NCI-H526 treated with DMSO at 0.1 percent for 48 hours (cell line): ENCODE measurements at regions not wholly inside any gene's neighbourhood (a gene's known extent, or its start where the extent isn't known, plus 50 kb on each side); places are given as distances from the start of the nearest gene placed in this dataset.
"Not testable (repeated sequence)": the region's sequence is repeated elsewhere in the genome, so short reads cannot be mapped to it uniquely, and the experiment has no call there.

Experiments
- DNase-seq: peaks from one replicate; lab custom pipeline; 2025; lab: John Stamatoyannopoulos, UW

- no peak for DNase-seq
Measured at GRCh38 chr7:122248472-122248871, 56.1 kb downstream of the FEZF1 start.

- DNase-seq = not testable (repeated sequence)
Measured at GRCh38 chr7:122238729-122239128, 65.8 kb downstream of the FEZF1 start.

GRCh38 chr7:122238297-122238696, 66.3 kb downstream of the FEZF1 start:
- DNase-seq = not testable (repeated sequence)

- no peak for DNase-seq
Measured at GRCh38 chr7:122225874-122226273, 78.7 kb downstream of the FEZF1 start.

- DNase-seq = peak; percentile 15
Measured at GRCh38 chr7:122219253-122219865, 75.3 kb upstream of the AASS start.

- DNase-seq = no peak
Measured at GRCh38 chr7:122217125-122217524, 73.1 kb upstream of the AASS start.

GRCh38 chr7:122212754-122213153, 68.7 kb upstream of the AASS start:
- no peak for DNase-seq

GRCh38 chr7:122211362-122211761, 67.3 kb upstream of the AASS start:
- no peak for DNase-seq

- DNase-seq = no peak
Measured at GRCh38 chr7:122206985-122207384, 62.9 kb upstream of the AASS start.

GRCh38 chr7:122203814-122204213, 59.8 kb upstream of the AASS start:
- no peak for DNase-seq

- no peak for DNase-seq
Measured at GRCh38 chr7:122200888-122201287, 56.8 kb upstream of the AASS start.

GRCh38 chr7:122199171-122199570, 55.1 kb upstream of the AASS start:
- no peak for DNase-seq

- no peak for DNase-seq
Measured at GRCh38 chr7:122198581-122198980, 54.5 kb upstream of the AASS start.
